ENCODE measurements at regions not wholly inside any gene's neighbourhood (a gene's known extent, or its start where the extent isn't known, plus 50 kb on each side); places are given as distances from the start of the nearest gene placed in this dataset.

DNA sequence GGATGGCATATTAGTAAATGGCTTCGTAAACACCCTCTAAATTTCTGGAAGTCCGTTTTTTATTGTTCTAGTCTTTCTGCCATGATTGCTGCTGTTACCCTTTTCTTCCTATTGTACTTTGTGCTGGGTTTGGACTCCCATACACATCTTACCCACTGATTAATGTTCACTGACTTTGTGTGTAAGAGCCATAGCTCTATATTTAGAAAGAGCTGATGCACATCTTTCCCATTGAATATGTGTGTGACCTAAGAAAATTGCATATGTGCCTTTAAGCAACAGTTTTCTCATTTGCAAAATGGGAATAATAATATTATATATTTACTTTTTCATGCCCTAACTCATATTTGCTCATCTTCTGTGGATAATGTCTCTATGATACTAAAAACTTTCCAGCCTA lies 135.8 kb upstream of the DLX6 start (continued):
- no peak for TF ChIP-seq REST (IDR thresholded peaks at IDR 0.05; ENCODE audit: low read depth, low read length)

GRCh38 chr7:96870185-96870584 lies 135.2 kb upstream of the DLX6 start:
- no peaks in the 10 kb centered on the region for H3K79me2 ChIP-seq (ENCODE audit: control insufficient read depth, insufficient read depth, low read length)
- RAD21 ChIA-PET (ENCODE audit: unreplicated experiment) = no interaction called here
- 0% methylated on average over 2 of the region's 2 CpGs for WGBS (ENCODE audit: insufficient coverage, insufficient replicate concordance, low lambda C conversion rate, missing lambda C conversion rate)
- POLR2A ChIA-PET = no interaction called here
- no peak for DNase-seq (ENCODE audit: low read depth, low spot score)
- intact Hi-C loops (cut with micrococcal nuclease; ENCODE audit: unreplicated experiment) (no loop called here), in situ Hi-C loops (cut with MboI) (no loop called here)
- FAIRE-seq = no peak
- no peaks in the 10 kb centered on the region for H3K36me3 ChIP-seq (ENCODE audit: control insufficient read depth in 2 of 2, insufficient read depth in 2 of 2, low read length in 1 of 2)
- SMC1A ChIA-PET (ENCODE audit: uncharacterized antibody, unreplicated experiment) = no interaction called here
- H4K20me1 ChIP-seq (ENCODE audit: control insufficient read depth, insufficient read depth) = no peaks in the 10 kb centered on the region
- H3K9ac ChIP-seq (ENCODE audit: control insufficient read depth, insufficient read depth, low read length) = no peak overlapping the region
- BruUV-seq (replicated peaks) = no TSS peak
- no peak overlapping the region for H3K4me2 ChIP-seq (ENCODE audit: control insufficient read depth, insufficient read depth)
- no peaks in the 10 kb centered on the region for H3K27me3 ChIP-seq (replicated peaks in 1 of 2; ENCODE audit: control insufficient read depth in 2 of 2, insufficient read depth in 2 of 2, low read length in 1 of 2)
- no peaks in the 10 kb centered on the region for H3K4me1 ChIP-seq (ENCODE audit: control insufficient read depth, insufficient read depth, low read length)
- no peak overlapping the region for H3K27ac ChIP-seq (ENCODE audit: control insufficient read depth, insufficient read depth)
- no peak for TF ChIP-seq NFIC (IDR thresholded peaks at IDR 0.05; ENCODE audit: low read depth, low read length)
- TF ChIP-seq SMAD5 (IDR thresholded peaks at IDR 0.05; ENCODE audit: low read depth) = no peak
- no peak for TF ChIP-seq FOS (IDR thresholded peaks at IDR 0.05; ENCODE audit: borderline replicate concordance, extremely low read depth, insufficient read length)
- TF ChIP-seq NFXL1 (IDR thresholded peaks at IDR 0.05; ENCODE audit: borderline replicate concordance) = no peak
- TF ChIP-seq ZNF384 (IDR thresholded peaks at IDR 0.05; ENCODE audit: borderline replicate concordance, low read depth, low read length) = no peak
- TF ChIP-seq GATAD2B (conservative IDR thresholded peaks at IDR 0.05; ENCODE audit: low read depth) = no peak
- no peak for TF ChIP-seq RCOR1 (conservative IDR thresholded peaks at IDR 0.05; ENCODE audit: low read depth, low read length)
- TF ChIP-seq SMAD1 (IDR thresholded peaks at IDR 0.05; ENCODE audit: low read depth, partially characterized antibody) = no peak
- TF ChIP-seq, protein P1, sequence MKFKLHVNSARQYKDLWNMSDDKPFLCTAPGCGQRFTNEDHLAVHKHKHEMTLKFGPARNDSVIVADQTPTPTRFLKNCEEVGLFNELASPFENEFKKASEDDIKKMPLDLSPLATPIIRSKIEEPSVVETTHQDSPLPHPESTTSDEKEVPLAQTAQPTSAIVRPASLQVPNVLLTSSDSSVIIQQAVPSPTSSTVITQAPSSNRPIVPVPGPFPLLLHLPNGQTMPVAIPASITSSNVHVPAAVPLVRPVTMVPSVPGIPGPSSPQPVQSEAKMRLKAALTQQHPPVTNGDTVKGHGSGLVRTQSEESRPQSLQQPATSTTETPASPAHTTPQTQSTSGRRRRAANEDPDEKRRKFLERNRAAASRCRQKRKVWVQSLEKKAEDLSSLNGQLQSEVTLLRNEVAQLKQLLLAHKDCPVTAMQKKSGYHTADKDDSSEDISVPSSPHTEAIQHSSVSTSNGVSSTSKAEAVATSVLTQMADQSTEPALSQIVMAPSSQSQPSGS (IDR thresholded peaks at IDR 0.05; ENCODE audit: low read length) = no peak
- no peak for TF ChIP-seq PAX5 (IDR thresholded peaks at IDR 0.05; ENCODE audit: borderline replicate concordance, low read depth, low read length)
- no peak overlapping the region for H2AFZ ChIP-seq (ENCODE audit: control insufficient read depth, low read depth, low read length)
- no peak for ATAC-seq
- no peak overlapping the region for H3K4me3 ChIP-seq
- H3K9me3 ChIP-seq (replicated peaks; ENCODE audit: control insufficient read depth, insufficient read depth, low read length) = no peaks in the 10 kb centered on the region
- CTCF ChIA-PET = no interaction called here

Measured in GM12878 (cell line).